WTC11 (cell line): ENCODE measurements at regions not wholly inside any gene's neighbourhood (a gene's known extent, or its start where the extent isn't known, plus 50 kb on each side); places are given as distances from the start of the nearest gene placed in this dataset.

Source experiments
- ELF4 ChIP-seq: sonication (generic); formaldehyde crosslinking; IDR thresholded peaks from 2 replicates; pipeline ENCODE4 v1.8.1; 2022; ENCODE audit warnings: low read depth, mild to moderate bottlenecking, moderate library complexity, missing genetic modification reagents
- FOXK1 ChIP-seq: sonication (generic); formaldehyde crosslinking; IDR thresholded peaks from 2 replicates; pipeline ENCODE4 v1.8.0; 2022; ENCODE audit warnings: mild to moderate bottlenecking, moderate library complexity, missing genetic modification reagents
- ZNF263 ChIP-seq: sonication (generic); formaldehyde crosslinking; IDR thresholded peaks from 2 replicates; pipeline ENCODE4 v1.8.1; 2022; ENCODE audit warnings: low read depth, mild to moderate bottlenecking, moderate library complexity, missing genetic modification reagents
- TF ChIP-seq, protein P1 (sequence below): fragments of 200-600 bp; IDR thresholded peaks from 2 replicates; pipeline ENCODE4 v1.8.0; 2022; ENCODE audit warnings: antibody characterized with exemption
- TF ChIP-seq, protein P2 (sequence below): sonication (generic); formaldehyde crosslinking; IDR thresholded peaks from 2 replicates; pipeline ENCODE4 v1.8.0; 2023; ENCODE audit warnings: missing genetic modification reagents
- TF ChIP-seq, protein P3 (sequence below): sonication (generic); formaldehyde crosslinking; conservative IDR thresholded peaks from 2 replicates; pipeline ENCODE4 v1.8.1; 2022; ENCODE audit warnings: mild to moderate bottlenecking, missing genetic modification reagents

GRCh38 chr4:103773691-103774231, 54.0 kb upstream of the TACR3 start:
- no peak for TF ChIP-seq ZNF263
- TF ChIP-seq, protein P1, sequence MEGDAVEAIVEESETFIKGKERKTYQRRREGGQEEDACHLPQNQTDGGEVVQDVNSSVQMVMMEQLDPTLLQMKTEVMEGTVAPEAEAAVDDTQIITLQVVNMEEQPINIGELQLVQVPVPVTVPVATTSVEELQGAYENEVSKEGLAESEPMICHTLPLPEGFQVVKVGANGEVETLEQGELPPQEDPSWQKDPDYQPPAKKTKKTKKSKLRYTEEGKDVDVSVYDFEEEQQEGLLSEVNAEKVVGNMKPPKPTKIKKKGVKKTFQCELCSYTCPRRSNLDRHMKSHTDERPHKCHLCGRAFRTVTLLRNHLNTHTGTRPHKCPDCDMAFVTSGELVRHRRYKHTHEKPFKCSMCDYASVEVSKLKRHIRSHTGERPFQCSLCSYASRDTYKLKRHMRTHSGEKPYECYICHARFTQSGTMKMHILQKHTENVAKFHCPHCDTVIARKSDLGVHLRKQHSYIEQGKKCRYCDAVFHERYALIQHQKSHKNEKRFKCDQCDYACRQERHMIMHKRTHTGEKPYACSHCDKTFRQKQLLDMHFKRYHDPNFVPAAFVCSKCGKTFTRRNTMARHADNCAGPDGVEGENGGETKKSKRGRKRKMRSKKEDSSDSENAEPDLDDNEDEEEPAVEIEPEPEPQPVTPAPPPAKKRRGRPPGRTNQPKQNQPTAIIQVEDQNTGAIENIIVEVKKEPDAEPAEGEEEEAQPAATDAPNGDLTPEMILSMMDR = no peak
- TF ChIP-seq ELF4 = no peak
- TF ChIP-seq, protein P2, sequence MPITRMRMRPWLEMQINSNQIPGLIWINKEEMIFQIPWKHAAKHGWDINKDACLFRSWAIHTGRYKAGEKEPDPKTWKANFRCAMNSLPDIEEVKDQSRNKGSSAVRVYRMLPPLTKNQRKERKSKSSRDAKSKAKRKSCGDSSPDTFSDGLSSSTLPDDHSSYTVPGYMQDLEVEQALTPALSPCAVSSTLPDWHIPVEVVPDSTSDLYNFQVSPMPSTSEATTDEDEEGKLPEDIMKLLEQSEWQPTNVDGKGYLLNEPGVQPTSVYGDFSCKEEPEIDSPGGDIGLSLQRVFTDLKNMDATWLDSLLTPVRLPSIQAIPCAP = no peak
- TF ChIP-seq, protein P3, sequence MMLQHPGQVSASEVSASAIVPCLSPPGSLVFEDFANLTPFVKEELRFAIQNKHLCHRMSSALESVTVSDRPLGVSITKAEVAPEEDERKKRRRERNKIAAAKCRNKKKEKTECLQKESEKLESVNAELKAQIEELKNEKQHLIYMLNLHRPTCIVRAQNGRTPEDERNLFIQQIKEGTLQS (CRISPR knock-in tag) = no peak
- no peak for TF ChIP-seq FOXK1 (CRISPR knock-in tag)
